Panc1 (cell line): ENCODE measurements at regions not wholly inside any gene's neighbourhood (a gene's known extent, or its start where the extent isn't known, plus 50 kb on each side); places are given as distances from the start of the nearest gene placed in this dataset.

Experiments used
- POLR2AphosphoS5 ChIP-seq: IDR thresholded peaks from 2 replicates; pipeline ENCODE4 v1.6.1; 2012; ENCODE audit warnings: mild to moderate bottlenecking, low read depth, low read length, moderate library complexity
- SIN3A ChIP-seq: IDR thresholded peaks from 2 replicates; pipeline ENCODE4 v1.6.1; 2012; ENCODE audit warnings: low read depth, mild to moderate bottlenecking, low read length, moderate library complexity, borderline replicate concordance; ENCODE audit not compliant: insufficient read depth
- TCF7L2 ChIP-seq: IDR thresholded peaks from 2 replicates; pipeline ENCODE4 v1.6.1; 2011; ENCODE audit warnings: mild to moderate bottlenecking, low read depth, low read length, inconsistent platforms
- TF ChIP-seq, protein P1 (sequence below): fragments of 450-650 bp; IDR thresholded peaks from 2 replicates; pipeline ENCODE4 v1.5.1; 2017; ENCODE audit warnings: mild to moderate bottlenecking
- TF ChIP-seq, protein P2 (sequence below), 2 experiments: IDR thresholded peaks; 2 replicates each; pipeline ENCODE4 v1.6.1; 2011 to 2012; ENCODE audit warnings: low read depth in 2 of 2, control low read depth in 1 of 2, low read length in 1 of 2, mild to moderate bottlenecking in 1 of 2, moderate library complexity in 1 of 2; ENCODE audit not compliant: insufficient read depth in 1 of 2

DNA sequence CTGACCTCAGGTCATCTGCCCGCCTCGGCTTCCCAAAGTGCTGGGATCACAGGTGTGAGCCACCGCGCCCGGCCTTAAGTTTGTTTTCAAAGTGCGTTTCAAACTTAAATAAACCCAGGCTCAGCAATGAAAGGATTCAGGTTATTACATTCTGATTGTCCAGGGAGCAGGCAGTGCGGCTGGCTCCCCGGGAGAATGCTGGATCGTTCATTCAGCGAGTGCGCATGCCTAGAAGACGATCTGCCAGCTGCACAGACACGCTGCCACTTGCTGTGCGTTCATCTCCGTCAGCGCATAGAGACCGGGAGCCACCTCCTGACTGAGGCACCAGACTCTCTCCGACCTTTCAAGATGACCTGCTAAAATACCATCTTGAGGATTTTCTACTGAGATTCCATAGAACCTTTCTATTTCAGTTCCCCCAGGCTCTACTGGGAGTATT, 163.9 kb upstream of the ZNF217 start:
- TF ChIP-seq, protein P1, sequence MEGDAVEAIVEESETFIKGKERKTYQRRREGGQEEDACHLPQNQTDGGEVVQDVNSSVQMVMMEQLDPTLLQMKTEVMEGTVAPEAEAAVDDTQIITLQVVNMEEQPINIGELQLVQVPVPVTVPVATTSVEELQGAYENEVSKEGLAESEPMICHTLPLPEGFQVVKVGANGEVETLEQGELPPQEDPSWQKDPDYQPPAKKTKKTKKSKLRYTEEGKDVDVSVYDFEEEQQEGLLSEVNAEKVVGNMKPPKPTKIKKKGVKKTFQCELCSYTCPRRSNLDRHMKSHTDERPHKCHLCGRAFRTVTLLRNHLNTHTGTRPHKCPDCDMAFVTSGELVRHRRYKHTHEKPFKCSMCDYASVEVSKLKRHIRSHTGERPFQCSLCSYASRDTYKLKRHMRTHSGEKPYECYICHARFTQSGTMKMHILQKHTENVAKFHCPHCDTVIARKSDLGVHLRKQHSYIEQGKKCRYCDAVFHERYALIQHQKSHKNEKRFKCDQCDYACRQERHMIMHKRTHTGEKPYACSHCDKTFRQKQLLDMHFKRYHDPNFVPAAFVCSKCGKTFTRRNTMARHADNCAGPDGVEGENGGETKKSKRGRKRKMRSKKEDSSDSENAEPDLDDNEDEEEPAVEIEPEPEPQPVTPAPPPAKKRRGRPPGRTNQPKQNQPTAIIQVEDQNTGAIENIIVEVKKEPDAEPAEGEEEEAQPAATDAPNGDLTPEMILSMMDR = no peak
- TF ChIP-seq POLR2AphosphoS5 (no peak), SIN3A (no peak), TCF7L2 (no peak)
- TF ChIP-seq, protein P2, sequence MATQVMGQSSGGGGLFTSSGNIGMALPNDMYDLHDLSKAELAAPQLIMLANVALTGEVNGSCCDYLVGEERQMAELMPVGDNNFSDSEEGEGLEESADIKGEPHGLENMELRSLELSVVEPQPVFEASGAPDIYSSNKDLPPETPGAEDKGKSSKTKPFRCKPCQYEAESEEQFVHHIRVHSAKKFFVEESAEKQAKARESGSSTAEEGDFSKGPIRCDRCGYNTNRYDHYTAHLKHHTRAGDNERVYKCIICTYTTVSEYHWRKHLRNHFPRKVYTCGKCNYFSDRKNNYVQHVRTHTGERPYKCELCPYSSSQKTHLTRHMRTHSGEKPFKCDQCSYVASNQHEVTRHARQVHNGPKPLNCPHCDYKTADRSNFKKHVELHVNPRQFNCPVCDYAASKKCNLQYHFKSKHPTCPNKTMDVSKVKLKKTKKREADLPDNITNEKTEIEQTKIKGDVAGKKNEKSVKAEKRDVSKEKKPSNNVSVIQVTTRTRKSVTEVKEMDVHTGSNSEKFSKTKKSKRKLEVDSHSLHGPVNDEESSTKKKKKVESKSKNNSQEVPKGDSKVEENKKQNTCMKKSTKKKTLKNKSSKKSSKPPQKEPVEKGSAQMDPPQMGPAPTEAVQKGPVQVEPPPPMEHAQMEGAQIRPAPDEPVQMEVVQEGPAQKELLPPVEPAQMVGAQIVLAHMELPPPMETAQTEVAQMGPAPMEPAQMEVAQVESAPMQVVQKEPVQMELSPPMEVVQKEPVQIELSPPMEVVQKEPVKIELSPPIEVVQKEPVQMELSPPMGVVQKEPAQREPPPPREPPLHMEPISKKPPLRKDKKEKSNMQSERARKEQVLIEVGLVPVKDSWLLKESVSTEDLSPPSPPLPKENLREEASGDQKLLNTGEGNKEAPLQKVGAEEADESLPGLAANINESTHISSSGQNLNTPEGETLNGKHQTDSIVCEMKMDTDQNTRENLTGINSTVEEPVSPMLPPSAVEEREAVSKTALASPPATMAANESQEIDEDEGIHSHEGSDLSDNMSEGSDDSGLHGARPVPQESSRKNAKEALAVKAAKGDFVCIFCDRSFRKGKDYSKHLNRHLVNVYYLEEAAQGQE (IDR thresholded peaks at IDR 0.05; ENCODE audit: insufficient read depth in 1 of 2, low read depth in 2 of 2, low read length in 1 of 2) = no peak
